ENCODE measurements at regions not wholly inside any gene's neighbourhood (a gene's known extent, or its start where the extent isn't known, plus 50 kb on each side); places are given as distances from the start of the nearest gene placed in this dataset.

- DNase-seq = no peak
- H4K20me1 ChIP-seq (ENCODE audit: insufficient read depth, low read length) = no peaks in the 10 kb centered on the region
- no peak overlapping the region for H3K4me2 ChIP-seq (replicated peaks; ENCODE audit: extremely low read depth, low read length, poor library complexity, severe bottlenecking)
- no peaks in the 10 kb centered on the region for H3K27me3 ChIP-seq (ENCODE audit: control insufficient read depth in 2 of 2, insufficient read depth in 2 of 2, low read length in 2 of 2)
- no peaks in the 10 kb centered on the region for H3K9me3 ChIP-seq (replicated peaks in 1 of 2; ENCODE audit: control insufficient read depth in 1 of 2, insufficient read depth in 1 of 2, low read length in 2 of 2)
- Mint-ChIP-seq H3K27ac (no peak overlapping the region), H3K4me1 (no peaks in the 10 kb centered on the region), H3K4me3 (no peak overlapping the region), H3K9me3 (peaks cover 0 to 9% (median 2%) of the 10 kb centered on the region in 7 donors), H3K27me3 (ENCODE audit: low read depth in 3 of 3) (no peaks in the 10 kb centered on the region), H3K36me3 (no peaks in the 10 kb centered on the region)
- no peak overlapping the region for H3K9ac ChIP-seq (ENCODE audit: insufficient read depth, low read length, poor library complexity, severe bottlenecking)
- no peaks in the 10 kb centered on the region for H3K79me2 ChIP-seq (ENCODE audit: insufficient read depth, low read length)
- no peaks in the 10 kb centered on the region for H3K36me3 ChIP-seq (replicated peaks in 1 of 2; ENCODE audit: control insufficient read depth in 1 of 2, insufficient read depth in 2 of 2, low read length in 2 of 2)
- H3K27ac ChIP-seq (ENCODE audit: low read depth in 1 of 2, low read length in 2 of 2) = no peak overlapping the region
- no peaks in the 10 kb centered on the region for H3K4me1 ChIP-seq (ENCODE audit: control insufficient read depth in 1 of 2, insufficient read depth in 2 of 2, low read length in 2 of 2)
- intact Hi-C loops (cut with micrococcal nuclease) = no loop called here
- H3K4me3 ChIP-seq (replicated peaks in 1 of 3; ENCODE audit: low read depth in 2 of 3, low read length in 3 of 3) = no peak overlapping the region
- WGBS (ENCODE audit: insufficient coverage) = no CpG with 5 or more reads among the region's 1 CpG
- H2AFZ ChIP-seq (ENCODE audit: insufficient read depth, low read depth, low read length, poor library complexity, severe bottlenecking) = no peak overlapping the region
- no peak for TF ChIP-seq CTCF (IDR thresholded peaks at IDR 0.05)
These were observed 274.5 kb upstream of the RARB start for GRCh38 chr3:25153561-25153960.

- no peaks in the 10 kb centered on the region for H3K9me3 ChIP-seq (replicated peaks in 1 of 2; ENCODE audit: control insufficient read depth in 1 of 2, insufficient read depth in 1 of 2, low read length in 2 of 2)
- H3K9me3 Mint-ChIP-seq = peaks cover 0 to 9% (median 6%) of the 10 kb centered on the region in 7 donors
- H3K4me1 ChIP-seq (ENCODE audit: control insufficient read depth in 1 of 2, insufficient read depth in 2 of 2, low read length in 2 of 2) = no peaks in the 10 kb centered on the region
- WGBS (ENCODE audit: insufficient coverage) = 40% methylated on average over 1 of the region's 4 CpGs
- no peaks in the 10 kb centered on the region for H3K79me2 ChIP-seq (ENCODE audit: insufficient read depth, low read length)
- H3K4me3 Mint-ChIP-seq = no peak overlapping the region
- intact Hi-C loops (cut with micrococcal nuclease) = no loop called here
- no peaks in the 10 kb centered on the region for H3K27me3 ChIP-seq (ENCODE audit: control insufficient read depth in 2 of 2, insufficient read depth in 2 of 2, low read length in 2 of 2)
- no peak overlapping the region for H3K4me3 ChIP-seq (replicated peaks in 1 of 3; ENCODE audit: low read depth in 2 of 3, low read length in 3 of 3)
- H3K9ac ChIP-seq (ENCODE audit: insufficient read depth, low read length, poor library complexity, severe bottlenecking) = no peak overlapping the region
- DNase-seq = no peak
- H3K27ac Mint-ChIP-seq = no peak overlapping the region
- no peak overlapping the region for H2AFZ ChIP-seq (ENCODE audit: insufficient read depth, low read depth, low read length, poor library complexity, severe bottlenecking)
- TF ChIP-seq CTCF (IDR thresholded peaks at IDR 0.05) = no peak
- no peaks in the 10 kb centered on the region for H3K4me1 Mint-ChIP-seq
- no peaks in the 10 kb centered on the region for H3K36me3 ChIP-seq (replicated peaks in 1 of 2; ENCODE audit: control insufficient read depth in 1 of 2, insufficient read depth in 2 of 2, low read length in 2 of 2)
- H3K4me2 ChIP-seq (replicated peaks; ENCODE audit: extremely low read depth, low read length, poor library complexity, severe bottlenecking) = no peak overlapping the region
- H4K20me1 ChIP-seq (ENCODE audit: insufficient read depth, low read length) = no peaks in the 10 kb centered on the region
- no peaks in the 10 kb centered on the region for H3K36me3 Mint-ChIP-seq
- H3K27me3 Mint-ChIP-seq (ENCODE audit: low read depth in 3 of 3) = no peaks in the 10 kb centered on the region
- H3K27ac ChIP-seq (ENCODE audit: low read depth in 1 of 2, low read length in 2 of 2) = no peak overlapping the region
These were observed 272.2 kb upstream of the RARB start for GRCh38 chr3:25155652-25156471.

All from CD14-positive monocyte (primary cell).